Sigmoid colon (tissue), 6 donors: ENCODE measurements at regions not wholly inside any gene's neighbourhood (a gene's known extent, or its start where the extent isn't known, plus 50 kb on each side); places are given as distances from the start of the nearest gene placed in this dataset.

Source experiments
- DNase-seq: peaks from one replicate; pipeline ENCODE4 v3.0.0-alpha.2; 2019
- H3K27ac ChIP-seq, 4 donors: fragments of 200-600 bp; sonication (generic); one replicate each; pipeline ENCODE4 v1.5.1; 2016 to 2019; ENCODE audit warnings: mild to moderate bottlenecking in 1 of 4
- H3K27me3 ChIP-seq, 3 donors: fragments of 200-600 bp; sonication (generic); one replicate each; pipeline ENCODE4 v1.5.1; 2019; ENCODE audit warnings: mild to moderate bottlenecking in 1 of 3
- H3K36me3 ChIP-seq, 4 donors: fragments of 200-600 bp; sonication (generic); one replicate each; pipeline ENCODE4 v1.5.1; 2016 to 2019
- H3K4me1 ChIP-seq, 4 donors: fragments of 200-600 bp; sonication (generic); one replicate each; pipeline ENCODE4 v1.5.1; 2017 to 2019
- H3K4me3 ChIP-seq, 4 donors: fragments of 200-600 bp; sonication (generic); one replicate each; pipeline ENCODE4 v1.5.1; 2017 to 2019; ENCODE audit warnings: mild to moderate bottlenecking in 2 of 4, moderate library complexity in 1 of 4
- H3K9me3 ChIP-seq, 4 donors: fragments of 200-600 bp in 3 of 4; sonication (generic) in 3 of 4; one replicate each; pipeline versions ENCODE4 v1.5.1 to v1.6.1; 2013 to 2019
- CTCF ChIP-seq, 4 experiments: fragments of 450-650 bp in 3 of 4; fragments of 200-600 bp in 1 of 4; IDR thresholded peaks; one replicate each; pipeline ENCODE4 v1.5.1; 2016 to 2019; ENCODE audit warnings: antibody characterized with exemption in 4 of 4, mild to moderate bottlenecking in 3 of 4, moderate library complexity in 2 of 4
- EP300 ChIP-seq, 4 donors: sonication (generic); formaldehyde crosslinking; IDR thresholded peaks; one replicate each; pipeline ENCODE4 v1.6.1; 2017; ENCODE audit warnings: antibody characterized with exemption in 4 of 4
- POLR2A ChIP-seq, 2 donors: fragments of 450-650 bp; IDR thresholded peaks; one replicate each; pipeline ENCODE4 v1.6.1; 2016; ENCODE audit warnings: antibody characterized with exemption in 2 of 2, mild to moderate bottlenecking in 2 of 2, moderate library complexity in 2 of 2
- POLR2AphosphoS5 ChIP-seq, 4 donors: sonication (generic); formaldehyde crosslinking; IDR thresholded peaks; one replicate each; pipeline ENCODE4 v1.6.1; 2017; ENCODE audit warnings: antibody characterized with exemption in 4 of 4
- WGBS, 2 donors: extraction: QIAGEN DNeasy Blood & Tissue Kit; methylation state at CpG; one replicate each; pipeline ENCODE4 v1.1.7; 2013; 5-methylcytosine and 5-hydroxymethylcytosine counted together
- intact Hi-C: fragments of 100-400 bp; cut with DNase I; formaldehyde crosslinking; loops from one replicate; pipeline ENCODE4 v1.15.1; 2023
- donor health status: healthy with polysubstance abuse.
- donor health status: healthy.

- no peak for TF ChIP-seq CTCF (IDR thresholded peaks at IDR 0.05)
- no peak for TF ChIP-seq EP300 (IDR thresholded peaks at IDR 0.05)
- no peak for TF ChIP-seq POLR2A (IDR thresholded peaks at IDR 0.05)
- no peak for TF ChIP-seq POLR2AphosphoS5 (IDR thresholded peaks at IDR 0.05)
- intact Hi-C loops, result no loop called here
- H3K27ac ChIP-seq, result no peak overlapping the region
- H3K9me3 ChIP-seq, result no peaks in the 10 kb centered on the region
- H3K4me3 ChIP-seq, result no peak overlapping the region
- no peaks in the 10 kb centered on the region for H3K36me3 ChIP-seq
- no peaks in the 10 kb centered on the region for H3K4me1 ChIP-seq
- no peak for DNase-seq
- WGBS, 2 donors, result 69 to 74% methylated on average over 13 of the region's 13 CpGs
- H3K27me3 ChIP-seq, result no peaks in the 10 kb centered on the region
Measured at GRCh38 chr12:3436461-3437065, 54.4 kb upstream of the PRMT8 start.

GRCh38 chr12:3437986-3438385 lies 53.0 kb upstream of the PRMT8 start:
- intact Hi-C loops, result no loop called here
- 94 to 95% methylated on average over 9 of the region's 9 CpGs for WGBS, 2 donors
- Histone ChIP-seq H3K9me3 (no peaks in the 10 kb centered on the region), H3K4me1 (no peaks in the 10 kb centered on the region), H3K4me3 (no peak overlapping the region), H3K27ac (no peak overlapping the region), H3K27me3 (no peaks in the 10 kb centered on the region), H3K36me3 (no peaks in the 10 kb centered on the region)
- TF ChIP-seq CTCF (IDR thresholded peaks at IDR 0.05) (no peak), POLR2AphosphoS5 (IDR thresholded peaks at IDR 0.05) (no peak), POLR2A (IDR thresholded peaks at IDR 0.05) (no peak), EP300 (IDR thresholded peaks at IDR 0.05) (no peak)
- no peak for DNase-seq

- Histone ChIP-seq H3K27me3 (no peaks in the 10 kb centered on the region), H3K9me3 (no peaks in the 10 kb centered on the region), H3K4me1 (no peaks in the 10 kb centered on the region), H3K4me3 (no peak overlapping the region), H3K27ac (no peak overlapping the region), H3K36me3 (no peaks in the 10 kb centered on the region)
- DNase-seq, result no peak
- intact Hi-C loops, result no loop called here
- TF ChIP-seq EP300 (IDR thresholded peaks at IDR 0.05), result no peak
- no peak for TF ChIP-seq CTCF (IDR thresholded peaks at IDR 0.05)
- no peak for TF ChIP-seq POLR2A (IDR thresholded peaks at IDR 0.05)
- TF ChIP-seq POLR2AphosphoS5 (IDR thresholded peaks at IDR 0.05), result no peak
- 84 to 89% methylated on average over 6 of the region's 6 CpGs for WGBS, 2 donors
Measured at GRCh38 chr12:3438401-3438800, 52.6 kb upstream of the PRMT8 start.
